ENCODE measurements at regions not wholly inside any gene's neighbourhood (a gene's known extent, or its start where the extent isn't known, plus 50 kb on each side); places are given as distances from the start of the nearest gene placed in this dataset.

DNA sequence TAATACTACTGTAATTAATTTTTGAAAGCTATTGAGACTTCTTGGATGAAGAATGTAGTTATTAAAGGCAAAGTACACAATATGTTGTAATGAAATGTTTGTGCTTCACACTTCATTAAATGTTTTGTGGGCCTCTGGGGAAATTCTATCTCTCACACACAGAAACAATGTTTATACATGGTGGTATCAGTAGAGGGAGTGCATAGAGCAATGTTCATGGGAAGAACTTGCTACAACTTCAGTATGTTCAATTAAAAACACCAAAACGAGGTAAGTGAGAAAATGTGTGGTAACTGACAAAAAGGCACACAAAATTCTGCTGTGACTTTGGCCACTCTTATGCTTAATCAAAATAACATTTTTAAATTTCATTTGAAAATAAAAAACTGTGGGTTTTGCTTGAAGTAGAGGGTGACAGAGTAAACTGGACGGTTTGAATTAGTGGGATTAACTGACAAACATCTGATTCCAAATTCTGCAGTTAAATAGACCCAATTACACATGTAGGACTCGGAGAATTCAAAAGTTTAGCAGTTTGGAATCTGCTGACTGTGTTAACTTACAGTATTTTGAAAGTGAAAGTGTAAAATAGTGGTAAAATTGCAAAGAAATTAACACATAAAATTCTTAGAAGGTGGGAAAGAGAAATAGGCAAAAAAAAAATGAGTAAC lies 111.4 kb upstream of the TTC29 start:
- DNase-seq, result no peak

DNA sequence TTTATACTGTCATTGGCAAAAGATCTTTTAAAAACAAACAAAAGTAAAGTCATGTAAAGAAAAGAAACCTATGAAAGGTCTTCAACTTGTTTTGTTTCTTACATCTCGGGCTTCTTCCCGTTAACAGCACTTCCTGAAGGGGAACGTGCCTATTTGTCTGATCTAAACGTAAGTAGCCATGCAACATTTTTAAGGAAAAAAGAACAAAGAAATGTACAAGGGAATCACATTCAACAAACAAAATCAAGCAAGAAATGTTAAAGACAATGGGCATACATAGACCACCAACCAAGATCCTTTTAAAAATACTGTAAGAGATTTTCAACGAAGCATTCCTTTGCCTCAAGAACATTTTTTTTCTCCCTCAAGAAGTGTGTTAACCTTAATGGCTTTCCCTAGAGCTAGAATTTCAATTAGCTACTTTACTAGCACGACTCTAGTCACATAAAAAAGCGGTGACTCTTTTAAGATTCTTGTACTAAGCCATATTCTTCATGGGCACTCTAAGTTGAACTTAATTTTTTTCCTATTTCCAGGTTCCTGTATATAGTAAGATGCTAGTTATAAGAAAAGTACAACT lies 112.0 kb upstream of the TTC29 start:
- DNase-seq, result no peak

DNA sequence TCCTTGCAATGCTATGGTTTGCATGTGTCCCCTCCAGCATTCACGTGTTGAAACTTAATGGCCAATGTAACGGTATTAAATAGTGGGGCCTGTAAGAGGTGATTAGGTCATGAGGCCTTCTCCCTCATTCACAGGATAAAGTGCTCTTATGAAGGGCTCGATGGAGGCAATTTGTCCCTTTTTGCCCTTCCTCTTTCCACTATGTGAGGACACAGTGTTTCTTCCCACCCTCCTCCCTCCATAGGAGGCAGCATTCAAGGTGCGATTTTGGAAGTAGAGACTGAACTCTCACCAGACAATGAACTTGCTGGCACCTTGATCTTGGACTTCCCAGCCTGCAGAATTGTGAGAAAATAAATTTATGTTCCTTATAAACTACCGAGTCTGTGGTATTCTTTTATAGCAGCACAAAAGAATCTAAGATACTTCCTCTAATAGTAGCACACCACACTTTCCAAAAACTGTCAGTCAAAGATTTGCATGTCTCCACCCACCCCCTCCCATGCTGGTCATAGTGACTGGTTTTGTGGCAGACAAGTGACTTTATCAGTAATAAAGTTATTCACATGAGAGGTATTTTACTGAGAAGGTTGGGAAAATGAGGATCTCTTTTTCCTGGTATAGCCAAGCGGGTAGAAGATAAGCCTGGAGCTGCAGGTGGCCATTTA lies 113.5 kb upstream of the TTC29 start:
- no peak for DNase-seq

DNA sequence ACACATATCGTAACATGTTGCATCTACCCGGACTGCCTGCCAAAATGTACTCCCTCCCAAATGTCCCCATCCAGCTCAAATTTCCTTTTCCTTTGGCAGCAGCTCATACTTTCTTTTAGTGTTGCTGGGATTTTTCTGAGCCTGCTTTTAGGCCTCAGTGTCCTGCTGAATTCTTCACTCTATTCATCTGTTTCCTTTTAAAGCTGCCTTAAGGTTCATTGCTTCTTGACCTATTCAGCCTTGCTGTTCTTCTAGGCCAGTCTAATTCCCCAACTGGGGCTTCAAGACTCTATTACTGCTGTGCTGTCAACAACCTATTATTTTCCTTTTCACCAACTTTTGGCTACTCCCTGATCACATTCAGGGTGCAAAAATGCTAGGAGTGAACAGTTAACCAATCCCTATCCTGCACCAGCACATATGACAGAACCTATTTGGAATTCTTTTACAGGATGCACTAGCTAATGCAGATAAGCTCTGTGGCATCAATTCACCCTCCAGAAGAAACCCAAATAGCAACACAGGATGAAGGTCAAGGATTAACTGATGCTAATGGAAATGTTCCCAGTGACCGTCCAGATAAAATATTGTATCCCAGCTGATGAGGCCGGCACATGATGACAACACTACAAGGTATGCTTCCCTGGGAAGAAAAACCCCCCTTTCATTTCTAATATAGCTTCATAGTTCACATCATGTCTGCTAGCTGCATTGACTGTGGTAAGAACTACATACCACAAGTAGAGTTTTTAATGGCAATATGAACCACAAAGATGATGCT lies 114.7 kb upstream of the TTC29 start:
- peak; percentile 54 for DNase-seq

DNA sequence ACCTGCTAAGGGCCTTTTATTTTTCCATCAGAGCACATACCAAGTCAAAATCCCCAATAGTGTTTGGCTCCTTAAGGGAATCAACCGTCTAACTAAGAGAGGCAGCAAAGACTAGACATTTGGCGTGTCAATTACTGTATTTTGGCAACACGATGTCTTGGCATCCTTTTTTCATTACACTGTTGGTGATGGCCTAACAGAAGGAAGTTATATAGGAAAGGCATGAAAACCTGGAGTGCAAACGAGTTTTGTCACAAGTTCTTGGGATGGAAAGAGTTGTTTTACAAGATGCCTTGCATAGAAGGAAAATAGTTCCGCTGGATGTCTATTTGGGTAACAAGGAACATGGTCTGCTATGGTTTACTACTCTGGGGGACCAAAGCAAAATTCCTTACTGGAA lies 119.2 kb upstream of the TTC29 start:
- DNase-seq, result no peak

DNA sequence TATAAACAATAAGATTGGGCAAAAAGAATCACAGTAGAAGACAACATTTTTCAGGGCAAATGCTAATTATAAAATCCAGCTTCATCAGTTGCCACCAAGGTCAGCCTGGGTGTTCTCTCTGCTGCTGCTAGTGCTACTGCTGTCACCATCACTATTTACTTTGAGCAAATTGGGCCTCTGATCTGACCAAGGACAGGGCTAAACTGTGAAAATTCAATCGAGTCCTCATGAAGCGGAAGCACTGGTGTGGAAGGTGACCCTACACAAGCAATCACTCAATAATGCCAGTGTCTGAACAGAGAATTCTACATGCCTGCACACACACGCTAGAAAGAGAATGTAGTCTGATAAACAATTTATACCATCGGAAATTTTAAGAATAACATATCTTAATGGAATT lies 122.9 kb upstream of the TTC29 start:
- DNase-seq, result no peak

DNA sequence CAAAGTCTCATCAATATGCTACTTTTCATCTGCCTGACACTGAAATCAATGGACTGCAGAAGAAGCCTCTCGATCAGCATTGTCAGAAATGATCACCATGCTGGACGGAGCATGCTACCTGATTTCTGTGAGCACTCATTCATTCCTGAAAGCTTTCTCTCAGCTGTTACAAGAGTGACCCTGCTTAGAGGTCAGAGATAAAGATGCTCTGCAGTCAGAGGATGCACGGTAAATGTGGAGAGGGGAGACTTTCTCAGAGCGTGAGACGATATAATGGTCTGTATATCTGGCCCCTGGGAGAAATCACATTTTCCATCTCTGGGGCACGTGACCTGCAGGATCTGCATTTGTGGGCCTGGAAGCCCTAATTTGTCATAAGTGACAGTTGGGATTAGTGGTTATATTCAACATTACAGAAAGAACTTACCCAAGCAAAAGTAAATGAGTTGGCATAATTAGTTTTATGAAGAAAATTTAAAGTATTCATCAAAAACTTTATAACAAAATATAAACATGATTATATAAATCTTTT lies 125.6 kb upstream of the TTC29 start:
- no peak for DNase-seq

DNA sequence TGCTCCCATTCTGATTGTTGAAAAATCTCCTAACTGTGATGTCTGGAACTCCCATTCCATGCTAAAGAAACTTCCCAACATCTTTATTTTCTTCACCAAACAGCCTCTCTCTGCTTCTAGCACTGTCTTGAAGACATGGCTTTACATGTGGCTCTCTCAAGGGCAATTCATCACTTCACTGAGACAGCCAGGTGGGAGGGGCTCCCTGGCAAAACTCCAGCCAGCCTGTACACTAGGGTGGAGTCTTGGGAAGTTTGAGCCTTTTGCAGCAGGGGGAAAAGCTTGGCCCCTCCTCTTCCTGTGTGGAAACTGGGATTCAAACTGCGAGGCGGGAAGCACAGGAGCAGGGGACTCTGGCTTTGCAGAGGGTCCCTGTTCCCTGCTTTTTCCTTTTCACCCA lies 130.5 kb upstream of the TTC29 start:
- DNase-seq, result no peak

DNA sequence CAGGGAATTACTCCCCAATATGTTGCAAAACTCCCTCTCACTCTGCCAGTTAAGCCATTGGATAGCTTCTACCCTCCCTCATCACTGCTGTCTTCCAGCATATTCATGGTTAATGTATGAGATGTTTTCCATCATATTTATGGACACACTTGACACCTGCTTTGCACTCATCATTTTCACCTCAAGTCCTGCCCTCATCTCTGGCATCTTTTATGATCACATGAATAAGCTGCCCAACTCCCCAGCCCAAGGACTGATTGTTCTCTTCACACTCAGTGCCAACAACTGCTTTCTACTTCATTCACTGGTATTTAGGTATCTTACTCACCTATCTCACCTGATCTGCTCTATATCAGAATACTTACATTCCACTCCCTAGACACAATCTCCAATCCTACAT lies 131.1 kb upstream of the TTC29 start:
- no peak for DNase-seq

DNA sequence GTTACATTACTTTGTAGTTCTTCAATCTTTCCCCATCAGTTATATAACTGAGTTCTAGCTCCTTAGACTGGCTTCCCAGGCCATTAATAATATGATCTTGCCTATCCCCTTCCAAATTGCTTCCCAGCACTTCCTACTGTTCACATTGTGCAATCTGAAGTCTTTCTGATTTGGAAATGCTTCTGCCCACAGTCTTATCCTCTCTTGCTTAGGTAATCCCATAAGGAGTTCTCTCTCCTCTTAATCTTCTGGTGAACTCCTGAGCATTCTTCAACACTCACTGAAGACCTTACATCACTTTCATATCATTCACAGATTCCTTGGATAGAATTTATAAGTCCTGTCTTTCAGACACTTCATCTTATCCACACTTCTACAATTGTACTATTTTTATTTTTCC lies 132.7 kb upstream of the TTC29 start:
- no peak for DNase-seq

DNA sequence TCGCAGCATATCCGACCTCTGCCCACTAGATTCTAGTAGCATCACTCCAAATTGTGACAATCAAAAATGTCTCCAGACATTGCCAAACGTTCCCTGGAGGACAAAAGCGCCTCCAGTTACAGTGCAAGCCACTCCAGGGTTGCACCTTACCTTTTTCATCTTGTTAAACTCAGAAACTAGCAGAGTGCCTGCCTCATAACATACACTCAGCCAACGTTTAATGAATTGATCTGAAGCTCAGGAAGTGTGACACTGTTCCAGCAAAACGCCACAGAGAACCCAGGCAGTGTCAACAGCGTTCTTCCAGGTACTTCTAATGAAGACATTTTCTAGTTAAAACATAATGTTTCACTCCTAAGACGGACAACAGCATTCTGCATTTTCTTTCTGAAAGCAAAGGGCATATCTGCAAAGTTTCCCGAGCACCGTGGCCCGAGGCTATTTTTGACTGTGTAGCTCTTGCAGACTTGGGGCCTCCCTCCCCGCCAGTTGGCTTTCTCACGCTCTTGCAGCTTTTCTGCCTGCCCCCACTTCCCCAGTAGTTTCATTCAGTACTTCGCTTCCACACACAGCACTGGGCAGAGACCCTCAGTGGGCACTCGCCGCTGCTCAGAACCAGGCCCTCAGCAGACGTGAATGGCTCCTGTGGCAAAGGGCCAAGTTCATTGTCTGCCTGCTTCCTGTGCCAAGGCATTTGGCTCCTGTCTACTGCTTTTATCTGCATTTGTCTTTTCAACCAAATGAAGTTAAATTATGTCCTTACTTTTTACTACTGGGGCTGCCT lies 133.4 kb upstream of the TTC29 start:
- DNase-seq, result no peak

DNA sequence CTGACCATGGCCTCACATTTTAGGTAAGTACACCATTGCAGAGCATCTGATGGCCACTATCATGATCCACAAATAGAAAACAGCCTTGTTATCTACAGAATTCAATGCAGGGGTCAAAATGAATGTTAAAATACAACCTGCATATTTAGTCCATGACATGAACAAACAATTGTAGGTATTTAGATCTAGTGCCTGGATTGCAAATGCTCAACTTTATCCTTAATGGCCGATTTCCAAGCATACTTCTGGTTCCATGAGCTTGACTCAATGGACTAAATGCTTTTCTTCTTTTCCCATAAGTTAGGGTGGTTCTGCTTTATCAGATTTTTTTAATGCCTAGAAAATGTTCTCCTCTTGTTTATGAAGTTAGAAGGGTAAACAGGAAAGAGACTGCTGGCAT lies 139.2 kb upstream of the TTC29 start:
- no peak for DNase-seq

DNA sequence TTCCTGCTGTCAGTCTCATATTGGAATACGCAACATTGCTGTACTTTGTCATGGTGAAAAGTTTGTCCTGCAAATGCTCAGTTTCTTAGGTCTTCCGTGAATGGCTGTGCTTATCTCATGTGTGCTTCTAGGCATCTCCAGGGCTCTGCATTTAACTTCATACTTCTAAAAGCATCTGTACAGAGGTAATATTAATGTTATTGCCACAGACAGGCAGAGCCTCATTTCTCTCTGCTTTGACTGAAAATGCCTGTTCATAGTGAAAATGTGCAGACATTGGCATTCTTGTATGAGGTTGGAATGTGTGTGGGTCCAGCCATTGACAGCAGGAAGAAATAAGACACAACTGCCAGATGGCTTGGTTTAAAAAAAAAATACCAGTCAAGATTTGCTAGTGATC lies 140.1 kb upstream of the TTC29 start:
- no peak for DNase-seq

DNA sequence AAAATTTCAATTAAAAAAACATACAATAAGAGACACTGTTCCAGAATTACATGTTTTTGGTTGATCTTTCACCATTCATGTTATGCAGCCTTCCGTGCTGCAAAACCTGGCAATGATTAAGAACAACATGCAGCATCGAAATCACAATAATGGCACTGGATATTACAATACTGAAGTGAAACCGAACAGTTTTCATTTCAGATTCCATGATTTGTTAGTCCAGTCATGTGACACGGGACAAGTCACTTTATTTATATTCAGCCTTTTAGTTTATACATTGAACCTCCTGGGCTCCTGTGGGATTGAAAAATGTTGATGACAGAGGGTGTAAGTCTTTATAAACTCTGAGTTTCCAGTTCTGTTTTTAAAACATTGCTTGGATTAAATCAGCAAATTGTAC lies 142.5 kb upstream of the TTC29 start:
- no peak for DNase-seq

DNA sequence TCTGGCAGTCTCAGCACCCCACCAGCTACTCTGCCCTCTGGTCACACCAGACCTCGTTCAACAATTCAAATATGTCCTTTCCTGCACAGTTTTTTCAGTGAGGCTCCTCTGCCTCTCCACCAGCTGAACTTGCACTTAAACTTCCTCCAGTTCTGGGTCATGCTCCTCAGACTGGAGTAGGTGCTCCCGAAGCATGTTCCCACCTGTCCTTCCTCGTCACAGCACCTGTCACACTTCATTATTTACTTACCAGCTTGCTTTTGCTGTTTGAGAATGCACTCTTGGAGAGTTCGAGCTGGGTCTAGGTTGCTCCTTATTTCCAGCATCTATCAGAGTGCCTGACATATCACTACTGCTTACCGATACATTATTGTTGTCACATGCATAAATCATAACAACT lies 144.8 kb upstream of the TTC29 start:
- no peak for DNase-seq

DNA sequence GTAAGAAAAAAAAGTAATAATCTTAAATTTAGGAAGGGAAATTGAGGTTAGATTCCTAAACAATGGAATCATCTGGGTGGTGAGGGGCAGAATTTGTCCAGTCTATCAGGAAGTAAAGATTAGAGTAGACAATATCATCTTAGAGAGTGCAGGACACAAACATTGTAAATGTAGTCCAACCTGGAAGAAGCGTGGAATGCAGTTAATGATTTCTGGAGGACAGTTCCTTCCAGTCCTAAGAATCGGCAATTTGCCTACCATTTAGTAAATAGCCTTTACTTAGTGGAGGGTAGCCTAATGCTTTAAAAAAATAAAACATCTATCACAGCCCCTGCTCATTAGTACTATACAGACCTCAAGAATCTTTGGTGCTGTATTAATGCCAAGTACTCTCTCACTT lies 147.5 kb upstream of the TTC29 start:
- no peak for DNase-seq

DNA sequence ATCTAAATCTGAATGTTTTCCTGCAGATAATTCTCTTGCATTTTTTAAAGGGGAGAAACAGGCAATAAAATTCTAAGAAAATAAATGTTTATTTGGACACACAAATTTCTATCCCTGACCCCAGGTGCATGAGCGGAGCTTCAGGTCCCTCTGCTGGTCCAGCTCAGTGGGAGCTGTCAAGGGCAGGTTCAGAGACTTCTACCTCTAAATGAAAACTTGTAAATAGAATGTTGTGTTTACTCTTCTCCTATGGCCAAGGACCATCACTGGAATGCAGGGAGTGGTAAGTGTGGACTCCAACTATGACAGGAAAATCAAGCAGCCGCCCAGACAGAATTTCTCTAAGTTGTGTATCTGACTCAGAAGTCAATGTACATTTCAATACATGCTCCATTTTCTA lies 148.6 kb upstream of the TTC29 start:
- no peak for DNase-seq

DNA sequence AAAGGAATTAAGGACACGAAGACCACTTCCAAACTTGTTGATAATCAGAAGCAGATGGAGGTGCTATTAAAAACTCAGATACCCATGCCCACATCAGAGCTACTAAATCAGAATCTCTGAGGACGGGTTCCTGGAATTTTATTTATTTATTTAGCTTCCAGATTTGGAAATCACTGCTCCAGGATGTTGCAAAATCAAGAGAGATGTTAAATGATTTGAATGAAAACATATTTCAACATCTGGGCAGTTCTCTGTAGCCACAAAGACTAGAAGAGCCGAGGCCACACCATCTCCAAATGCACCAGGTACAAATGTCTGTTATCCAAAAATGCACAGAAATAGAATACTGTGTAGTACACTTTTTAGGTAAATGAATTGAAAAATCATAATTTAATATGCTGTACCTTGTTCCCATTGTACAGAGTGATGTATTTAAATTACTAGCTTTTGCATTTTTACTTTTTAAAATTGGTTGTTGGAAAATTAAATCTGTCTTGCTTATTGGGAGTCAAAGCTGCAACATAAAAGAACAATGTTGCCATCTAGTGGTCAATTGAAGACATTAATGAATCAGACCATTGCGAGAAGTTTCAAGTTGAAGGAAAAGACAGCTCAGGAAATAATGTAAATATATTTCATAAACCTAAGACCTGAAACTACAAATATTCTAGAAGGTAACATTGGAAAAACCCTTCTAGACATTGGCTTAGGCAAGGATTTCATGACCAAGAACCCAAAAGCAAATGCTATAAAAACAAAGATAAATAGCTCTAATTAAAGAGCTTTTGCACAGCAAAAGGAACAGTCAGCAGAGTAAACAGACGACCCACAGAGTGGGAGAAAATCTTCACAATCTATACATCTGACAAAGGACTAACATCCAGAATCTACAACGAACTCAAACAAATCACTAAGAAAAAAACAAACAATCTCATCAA lies 151.3 kb upstream of the TTC29 start:
- DNase-seq, result no peak

DNA sequence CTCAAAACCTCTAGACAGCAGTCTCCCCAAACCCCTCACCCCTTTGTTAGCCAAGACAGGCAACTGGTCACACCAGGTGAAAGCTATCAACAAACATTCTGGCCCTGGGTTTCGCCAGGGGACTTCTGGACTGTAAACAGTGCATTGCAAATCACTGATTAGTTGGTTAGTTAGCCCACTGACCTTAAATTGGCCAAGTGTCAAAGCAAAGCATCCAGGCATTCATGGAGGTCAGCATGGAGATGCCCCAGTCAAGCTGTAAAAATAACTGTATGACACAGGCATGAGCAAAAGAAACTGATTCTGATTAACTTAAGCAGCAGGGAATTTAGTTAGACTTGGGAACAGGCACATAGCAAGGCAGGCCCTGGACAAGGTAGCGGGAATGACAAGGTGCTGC lies 156.0 kb upstream of the TTC29 start:
- no peak for DNase-seq

DNA sequence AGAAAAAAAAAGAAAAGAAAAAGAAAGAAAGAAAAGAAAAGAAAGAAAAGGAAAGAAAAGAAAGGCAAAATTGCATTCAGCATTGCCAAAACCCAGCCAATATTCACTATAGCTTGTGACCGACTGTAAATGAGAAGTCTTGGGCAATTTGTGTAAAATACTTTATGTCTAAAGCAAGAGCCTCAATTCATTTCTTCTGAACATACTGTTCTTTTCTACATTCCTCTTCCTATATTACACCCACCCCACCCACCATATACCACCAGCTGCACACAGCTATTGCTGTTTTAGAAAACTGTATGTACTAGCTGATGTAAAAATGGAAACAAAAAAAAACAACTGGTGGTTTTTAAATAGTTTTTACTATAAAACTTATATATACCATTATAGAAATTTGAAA lies 156.9 kb upstream of the TTC29 start:
- DNase-seq, result no peak

DNA sequence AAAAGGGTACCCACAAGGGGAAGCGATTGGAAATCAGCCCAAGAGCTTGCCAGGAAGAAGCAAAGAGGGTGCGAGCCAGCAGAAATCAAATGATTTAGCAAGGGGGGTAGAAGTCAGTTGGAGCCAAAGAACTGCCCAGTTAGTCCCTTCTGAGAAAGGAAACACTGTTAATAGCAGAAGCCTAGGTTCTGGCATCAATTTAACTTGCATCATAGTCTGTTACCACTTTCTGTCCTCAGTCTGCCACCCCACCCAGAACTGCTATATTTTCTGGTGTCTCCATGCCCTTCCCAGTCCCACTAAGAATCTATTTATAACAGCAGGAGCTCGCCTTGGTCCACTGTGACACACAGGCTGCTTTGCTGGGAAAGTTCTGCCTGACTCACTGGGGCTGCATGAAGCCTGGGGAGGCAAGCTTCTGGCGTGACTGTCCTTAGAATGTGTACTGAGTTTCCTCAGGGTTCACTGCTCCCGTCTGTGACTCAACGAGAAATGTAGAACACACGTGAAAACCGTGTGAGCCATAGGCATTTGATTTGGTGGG lies 157.8 kb upstream of the TTC29 start:
- DNase-seq, result peak; percentile 68

All from right forelimb (tissue), 1 donor.